BJ (cell line): ENCODE measurements at regions not wholly inside any gene's neighbourhood (a gene's known extent, or its start where the extent isn't known, plus 50 kb on each side); places are given as distances from the start of the nearest gene placed in this dataset.
"Not testable (repeated sequence)": the region's sequence is repeated elsewhere in the genome, so short reads cannot be mapped to it uniquely, and the experiment has no call there.

Experiments
- CTCF ChIA-PET: fragments of 350-600 bp; formaldehyde crosslinking; extraction: SDS; loops from one replicate; lab custom pipeline; 2021; ENCODE audit warnings: antibody characterized with exemption, inconsistent platforms; lab: Yijun Ruan, JAX
- POLR2A ChIA-PET: fragments of 300-600 bp; sonication (Branson Sonifier 250); formaldehyde crosslinking; extraction: SDS; loops from one replicate; lab custom pipeline; 2021; ENCODE audit warnings: antibody characterized with exemption; lab: Charles Lee
- DNase-seq: peaks from one replicate; pipeline ENCODE4 v3.0.0-alpha.2; 2011; ENCODE audit warnings: low read depth
- H3K27me3 ChIP-seq: 2 replicates; pipeline ENCODE4 v1.6.0; 2011; ENCODE audit warnings: low read length; ENCODE audit not compliant: control insufficient read depth, insufficient read depth
- H3K36me3 ChIP-seq: 2 replicates; pipeline ENCODE4 v1.5.1; 2011; ENCODE audit warnings: low read length; ENCODE audit not compliant: control insufficient read depth, insufficient read depth
- H3K4me3 ChIP-seq: 2 replicates; pipeline ENCODE4 v1.5.1; 2011; ENCODE audit warnings: low read depth, mild to moderate bottlenecking, control low read depth, low read length
- CTCF ChIP-seq: IDR thresholded peaks from 2 replicates; pipeline ENCODE4 v1.5.1; 2011; ENCODE audit warnings: low read depth, mild to moderate bottlenecking, control low read depth, inconsistent platforms, low read length, moderate library complexity; ENCODE audit not compliant: insufficient read depth

GRCh38 chr10:46216836-46217751, 69.7 kb upstream of the ANTXRL start:
- CTCF ChIA-PET, result interaction anchor here (2.8 kb wide), 1 partner anchor 12 kb away, joined by 7 read pairs; no protein-coding TSS in a partner anchor

GRCh38 chr10:46217752-46218453, 68.9 kb upstream of the ANTXRL start:
- Histone ChIP-seq H3K4me3 (no peak overlapping the region), H3K36me3 (no peaks in the 10 kb centered on the region), H3K27me3 (peaks cover 3% of the 10 kb centered on the region; the same call in 1 of the 2 replicates)
- no peak for TF ChIP-seq CTCF
- POLR2A ChIA-PET, result no interaction called here
- CTCF ChIA-PET, result interaction anchor here (0.7 to 2.8 kb wide), 2 partner anchors 10 to 11 kb away, joined by 3 to 7 read pairs; no protein-coding TSS in a partner anchor
- no peak for DNase-seq

More at GRCh38 chr10:46216836-46217751, 69.7 kb upstream of the ANTXRL start:
- no peaks in the 10 kb centered on the region for H3K36me3 ChIP-seq
- H3K27me3 ChIP-seq, result peaks cover 3% of the 10 kb centered on the region; the same call in 1 of the 2 replicates
- no peak for DNase-seq
- no peak for TF ChIP-seq CTCF
- POLR2A ChIA-PET, result no interaction called here
- H3K4me3 ChIP-seq, result no peak overlapping the region

DNA sequence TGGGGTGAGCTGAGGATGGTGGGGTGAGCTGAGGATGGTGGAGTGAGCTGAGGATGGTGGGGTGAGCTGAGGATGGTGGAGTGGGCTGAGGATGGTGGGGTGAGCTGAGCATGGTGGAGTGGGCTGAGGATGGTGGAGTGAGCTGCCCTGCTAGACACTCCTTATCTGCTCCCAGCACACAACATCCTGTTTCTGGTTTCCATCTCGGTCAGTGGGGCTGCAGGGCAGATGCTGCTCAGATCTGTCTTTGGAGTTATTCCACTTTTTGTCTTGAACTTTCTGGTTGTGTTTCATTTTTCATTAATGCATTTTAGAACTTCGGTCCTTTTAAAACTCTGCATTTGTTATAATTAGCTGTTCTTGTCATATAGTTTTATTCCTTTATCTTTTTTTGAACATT, 67.9 kb upstream of the ANTXRL start:
- ChIA-PET POLR2A (no interaction called here), CTCF (interaction anchor here (0.7 kb wide), 1 partner anchor 9 kb away, joined by 3 read pairs; no protein-coding TSS in a partner anchor)
- H3K36me3 ChIP-seq, result no peaks in the 10 kb centered on the region
- no peak for DNase-seq
- H3K4me3 ChIP-seq, result no peak overlapping the region
- TF ChIP-seq CTCF, result no peak
- peaks cover 3% of the 10 kb centered on the region; the same call in 1 of the 2 replicates for H3K27me3 ChIP-seq

DNA sequence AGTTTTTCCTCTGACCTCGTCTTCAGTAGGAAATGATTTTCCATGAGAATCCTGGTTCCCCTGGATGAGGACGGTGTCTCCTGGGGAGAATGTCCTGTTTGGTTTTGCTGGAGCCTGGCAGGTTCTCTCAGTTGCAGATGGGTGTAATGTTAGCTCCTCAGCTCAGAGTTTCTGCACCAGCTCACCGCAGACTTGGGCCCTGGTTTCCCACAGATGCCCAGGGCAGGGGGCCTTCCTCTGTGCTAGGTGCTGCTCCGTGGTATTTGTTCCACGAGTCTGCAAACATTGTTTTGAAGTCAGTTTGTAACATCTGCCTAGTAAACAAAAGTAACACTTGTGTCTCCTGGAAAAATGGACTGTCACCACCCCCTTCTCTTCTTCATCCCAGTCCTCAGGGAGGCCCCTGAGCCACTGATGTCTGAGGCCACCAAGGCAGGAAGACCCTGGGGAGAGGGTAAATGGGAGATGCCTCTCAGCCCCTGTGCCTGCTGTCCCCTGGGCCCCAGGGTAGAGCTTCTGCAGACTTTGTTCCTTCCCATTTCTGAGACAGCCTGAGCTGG, 67.3 kb upstream of the ANTXRL start:
- POLR2A ChIA-PET, H3K27me3 ChIP-seq, DNase-seq, H3K36me3 ChIP-seq, H3K4me3 ChIP-seq: not testable (repeated sequence)
- CTCF ChIA-PET, result interaction anchor here (1.3 kb wide), 1 partner anchor 10 kb away, joined by 5 read pairs; no protein-coding TSS in a partner anchor

DNA sequence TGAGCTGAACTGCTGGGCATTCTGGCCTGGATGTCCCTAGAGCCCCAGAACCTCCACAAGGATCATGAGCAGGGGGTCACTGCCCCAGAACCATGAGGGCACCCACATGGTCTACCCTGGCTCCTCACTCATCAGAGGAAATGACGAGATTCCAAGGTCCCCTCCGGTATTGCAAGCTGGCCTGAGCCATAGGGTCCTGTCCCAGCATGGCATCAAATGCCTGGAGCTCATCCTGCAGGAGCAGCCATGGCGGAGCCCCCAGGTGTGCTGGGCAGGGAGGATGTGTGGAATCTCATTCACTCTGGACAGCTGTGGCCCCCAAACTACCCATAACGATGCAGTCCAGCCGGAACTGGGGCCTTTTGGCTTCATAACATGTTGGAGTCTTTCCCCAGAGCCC, 66.6 kb upstream of the ANTXRL start:
- no peak for TF ChIP-seq CTCF
- CTCF ChIA-PET, result interaction anchor here (1.3 kb wide), 1 partner anchor 9 kb away, joined by 5 read pairs; no protein-coding TSS in a partner anchor
- POLR2A ChIA-PET, result no interaction called here
- Histone ChIP-seq H3K36me3 (no peaks in the 10 kb centered on the region), H3K27me3 (peaks cover 3% of the 10 kb centered on the region), H3K4me3 (no peak overlapping the region)
- DNase-seq, result no peak
